ENCODE measurements at regions not wholly inside any gene's neighbourhood (a gene's known extent, or its start where the extent isn't known, plus 50 kb on each side); places are given as distances from the start of the nearest gene placed in this dataset.

GRCh38 chr1:5757187-5757805 is 234.9 kb downstream of the NPHP4 start:
- TF ChIP-seq CTCF (IDR thresholded peaks at IDR 0.05; ENCODE audit: poor library complexity, severe bottlenecking) (no peak), POLR2AphosphoS5 (IDR thresholded peaks at IDR 0.05) (no peak)
